ENCODE measurements at regions not wholly inside any gene's neighbourhood (a gene's known extent, or its start where the extent isn't known, plus 50 kb on each side); places are given as distances from the start of the nearest gene placed in this dataset.

- no peak overlapping the region for H3K27ac ChIP-seq
- H3K9me3 ChIP-seq (ENCODE audit: low read depth): no peaks in the 10 kb centered on the region
- no peak overlapping the region for H3K4me3 ChIP-seq
- H3K27me3 ChIP-seq: no peaks in the 10 kb centered on the region
- no peak for TF ChIP-seq CTCF (IDR thresholded peaks at IDR 0.05; ENCODE audit: low read depth, low read length)
- H3K4me1 ChIP-seq (ENCODE audit: low read depth): no peaks in the 10 kb centered on the region
- DNase-seq (ENCODE audit: low read depth in 1 of 2, low spot score in 1 of 2): peak in 1 of 2 donors; percentile 77
- H3K36me3 ChIP-seq: no peaks in the 10 kb centered on the region
Observed at GRCh38 chr5:166338801-166339200, 1952.6 kb upstream of the WWC1 start.

- H3K4me3 ChIP-seq: no peak overlapping the region
- H3K9me3 ChIP-seq (ENCODE audit: low read depth): no peaks in the 10 kb centered on the region
- no peaks in the 10 kb centered on the region for H3K27me3 ChIP-seq
- no peaks in the 10 kb centered on the region for H3K4me1 ChIP-seq (ENCODE audit: low read depth)
- no peak for DNase-seq (ENCODE audit: low read depth in 1 of 2, low spot score in 1 of 2)
- no peak overlapping the region for H3K27ac ChIP-seq
- TF ChIP-seq CTCF (IDR thresholded peaks at IDR 0.05; ENCODE audit: low read depth, low read length): no peak
- H3K36me3 ChIP-seq: no peaks in the 10 kb centered on the region
Observed at GRCh38 chr5:166340039-166340438, 1951.4 kb upstream of the WWC1 start.

- H3K36me3 ChIP-seq: no peaks in the 10 kb centered on the region
- no peaks in the 10 kb centered on the region for H3K27me3 ChIP-seq
- peak; percentile 28 for TF ChIP-seq CTCF (IDR thresholded peaks at IDR 0.05; ENCODE audit: low read depth, low read length)
- H3K9me3 ChIP-seq (ENCODE audit: low read depth): no peaks in the 10 kb centered on the region
- no peak overlapping the region for H3K27ac ChIP-seq
- H3K4me3 ChIP-seq: no peak overlapping the region
- DNase-seq (ENCODE audit: low read depth in 1 of 2, low spot score in 1 of 2): no peak
- peaks cover 3% of the 10 kb centered on the region for H3K4me1 ChIP-seq (ENCODE audit: low read depth)
Observed at GRCh38 chr5:166341740-166342337, 1949.6 kb upstream of the WWC1 start.

- peak in 1 of 2 donors; percentile 67 for DNase-seq (ENCODE audit: low read depth in 1 of 2, low spot score in 1 of 2)
- Histone ChIP-seq H3K4me3 (no peak overlapping the region), H3K27me3 (no peaks in the 10 kb centered on the region), H3K27ac (no peak overlapping the region), H3K36me3 (no peaks in the 10 kb centered on the region), H3K4me1 (ENCODE audit: low read depth) (peaks cover 3% of the 10 kb centered on the region), H3K9me3 (ENCODE audit: low read depth) (no peaks in the 10 kb centered on the region)
- no peak for TF ChIP-seq CTCF (IDR thresholded peaks at IDR 0.05; ENCODE audit: low read depth, low read length)
Observed at GRCh38 chr5:166342402-166342801, 1949.0 kb upstream of the WWC1 start.

- H3K4me1 ChIP-seq (ENCODE audit: low read depth): peaks cover 3% of the 10 kb centered on the region
- no peak overlapping the region for H3K27ac ChIP-seq
- H3K27me3 ChIP-seq: no peaks in the 10 kb centered on the region
- no peak overlapping the region for H3K4me3 ChIP-seq
- TF ChIP-seq CTCF (IDR thresholded peaks at IDR 0.05; ENCODE audit: low read depth, low read length): no peak
- DNase-seq (ENCODE audit: low read depth in 1 of 2, low spot score in 1 of 2): no peak
- H3K9me3 ChIP-seq (ENCODE audit: low read depth): no peaks in the 10 kb centered on the region
- no peaks in the 10 kb centered on the region for H3K36me3 ChIP-seq
Observed at GRCh38 chr5:166346726-166347374, 1944.6 kb upstream of the WWC1 start.

Measured in cardiac muscle cell (in vitro differentiated cells and primary cell).